GM18505 (cell line): ENCODE measurements at regions not wholly inside any gene's neighbourhood (a gene's known extent, or its start where the extent isn't known, plus 50 kb on each side); places are given as distances from the start of the nearest gene placed in this dataset.
"Not testable (repeated sequence)": the region's sequence is repeated elsewhere in the genome, so short reads cannot be mapped to it uniquely, and the experiment has no call there.

Experiments used
- ATAC-seq: cut with Tn5 transposase; IDR thresholded peaks from one replicate; pipeline ENCODE4 v1.9.1; 2021; ENCODE audit not compliant: unreplicated experiment
- POLR2A ChIP-seq: IDR thresholded peaks from 4 replicates; pipeline ENCODE4 v1.6.1; 2011; ENCODE audit warnings: borderline replicate concordance; ENCODE audit not compliant: insufficient read depth, insufficient read length; ENCODE audit errors: extremely low read depth

DNA sequence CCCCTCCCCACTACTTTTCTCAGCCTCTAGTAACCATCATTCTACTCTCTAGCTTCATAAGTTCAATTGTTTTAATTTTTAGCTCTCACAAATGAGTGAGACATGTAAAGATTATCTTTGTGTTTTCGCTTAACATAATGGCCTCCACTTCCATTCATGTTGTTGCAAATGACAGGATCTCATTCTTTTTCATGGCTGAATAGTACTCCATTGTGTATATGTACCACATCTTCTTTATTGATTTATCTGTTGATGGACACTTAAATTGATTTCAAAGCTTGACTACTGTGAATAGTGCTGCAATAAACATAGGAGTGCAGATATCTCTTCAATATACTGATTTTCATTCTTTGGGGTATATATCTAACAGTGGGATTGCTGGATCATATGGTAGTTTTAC is 699.8 kb upstream of the NR2F2 start:
- no peak for ATAC-seq
- no peak for TF ChIP-seq POLR2A

DNA sequence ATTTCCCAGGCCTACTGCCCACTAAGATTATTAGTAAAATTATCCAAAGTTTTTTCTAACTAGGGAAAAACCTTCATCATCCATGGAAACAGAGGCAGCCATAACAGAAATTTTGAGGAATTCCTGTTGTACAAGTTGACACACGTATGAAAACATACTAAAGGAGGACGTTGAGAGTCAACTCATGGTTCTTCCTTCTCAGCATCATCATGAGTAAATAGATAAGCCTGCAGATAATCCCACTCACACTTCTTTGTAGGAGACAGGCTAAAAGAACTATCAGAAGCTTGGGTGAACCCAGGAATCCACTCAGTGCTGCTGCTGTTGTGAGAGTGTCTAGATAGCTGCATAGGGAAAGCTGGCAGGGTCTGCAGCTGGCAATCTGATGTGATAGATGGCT is 694.8 kb upstream of the NR2F2 start:
- no peak for TF ChIP-seq POLR2A
- ATAC-seq, result no peak

DNA sequence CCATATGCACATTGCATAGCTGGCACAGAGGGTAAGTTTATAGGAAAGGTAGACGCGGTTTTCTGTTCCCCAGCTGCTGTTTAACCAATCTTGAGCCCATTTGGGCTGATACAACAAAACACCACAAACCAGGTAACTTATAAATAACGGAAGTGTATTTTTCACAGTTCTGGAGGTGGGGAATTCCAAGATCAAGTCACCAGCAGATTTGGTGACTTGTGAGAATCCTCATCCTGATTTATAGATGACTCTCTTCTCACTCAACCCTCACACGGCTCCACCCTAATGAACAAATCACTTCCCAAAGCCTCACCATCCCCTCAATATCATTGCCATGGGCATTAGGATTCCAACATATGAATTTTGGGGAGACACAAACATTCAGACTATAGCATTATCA is 694.4 kb upstream of the NR2F2 start:
- TF ChIP-seq POLR2A, result no peak

DNA sequence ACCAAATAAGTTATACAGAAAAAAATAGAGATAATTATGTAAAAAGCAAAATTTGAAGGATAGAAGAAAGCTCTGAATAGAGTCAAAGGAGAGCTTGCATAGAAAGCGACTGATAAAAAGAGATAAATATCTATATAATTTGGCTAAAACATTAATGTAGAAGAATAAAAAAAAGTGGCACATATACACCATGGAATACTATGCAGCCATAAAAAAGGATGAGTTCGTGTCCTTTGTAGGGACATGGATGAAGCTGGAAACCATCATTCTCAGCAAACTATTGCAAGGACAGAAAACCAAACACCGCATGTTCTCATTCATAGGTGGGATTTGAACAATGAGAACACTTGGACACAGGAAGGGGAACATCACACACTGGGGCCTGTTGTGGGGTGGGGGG is 693.3 kb upstream of the NR2F2 start:
- not testable (repeated sequence) for ATAC-seq

More for the DNA sequence above, 694.4 kb upstream of the NR2F2 start:
- ATAC-seq, result no peak

DNA sequence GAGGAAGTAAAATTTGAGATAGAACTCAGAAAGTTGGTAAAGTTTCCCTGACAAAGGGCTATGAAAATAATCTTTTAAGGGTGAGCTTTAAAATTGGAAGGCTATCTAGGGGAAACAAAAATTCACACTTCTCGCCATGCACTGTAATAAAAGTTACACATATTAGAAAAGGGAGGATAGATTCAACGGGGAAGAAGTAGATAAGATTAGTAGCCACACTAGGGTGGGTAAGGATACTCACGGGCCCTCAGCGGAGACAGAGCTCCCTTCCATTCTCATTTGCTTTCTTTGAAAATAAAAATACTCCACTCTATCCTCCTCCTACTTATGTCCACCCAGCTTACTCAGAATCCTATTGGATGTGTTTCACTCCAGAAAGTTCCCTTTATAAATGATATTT is 691.3 kb upstream of the NR2F2 start:
- no peak for ATAC-seq
- no peak for TF ChIP-seq POLR2A

DNA sequence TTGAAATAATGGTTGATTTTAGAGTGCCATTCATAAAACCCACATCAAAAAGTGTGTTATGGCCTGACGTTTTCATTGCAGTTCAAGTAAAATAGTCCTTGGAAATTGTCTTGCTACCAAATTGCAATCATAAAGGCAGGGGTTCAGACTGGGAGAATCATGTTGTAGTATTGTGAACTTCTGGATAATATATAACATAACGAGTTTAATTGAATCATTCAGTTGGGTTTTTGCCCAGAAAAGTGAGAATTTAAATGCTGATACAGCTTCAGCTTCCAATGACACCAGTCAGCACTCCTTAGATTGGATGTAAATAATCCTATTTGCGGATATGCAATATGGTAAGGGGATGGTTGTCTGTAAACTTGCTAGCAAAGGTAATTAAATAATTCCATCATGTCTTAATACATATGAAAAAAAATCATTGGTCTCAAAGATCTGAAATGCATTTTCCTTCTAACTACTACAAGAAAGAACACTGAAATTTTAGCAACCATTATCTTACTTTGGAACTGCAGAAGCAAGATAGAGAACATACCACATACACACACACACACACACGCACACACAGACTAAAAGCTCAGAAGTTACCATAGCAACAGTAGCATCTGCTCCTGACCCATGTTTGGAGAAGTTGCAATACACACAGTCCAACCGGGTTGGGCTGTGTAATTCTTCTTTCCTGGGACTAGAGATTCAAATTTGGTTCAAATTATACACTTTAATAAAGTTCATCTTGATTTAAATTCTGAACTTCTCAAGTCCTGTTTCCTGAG is 686.2 kb upstream of the NR2F2 start:
- no peak for TF ChIP-seq POLR2A
- no peak for ATAC-seq

DNA sequence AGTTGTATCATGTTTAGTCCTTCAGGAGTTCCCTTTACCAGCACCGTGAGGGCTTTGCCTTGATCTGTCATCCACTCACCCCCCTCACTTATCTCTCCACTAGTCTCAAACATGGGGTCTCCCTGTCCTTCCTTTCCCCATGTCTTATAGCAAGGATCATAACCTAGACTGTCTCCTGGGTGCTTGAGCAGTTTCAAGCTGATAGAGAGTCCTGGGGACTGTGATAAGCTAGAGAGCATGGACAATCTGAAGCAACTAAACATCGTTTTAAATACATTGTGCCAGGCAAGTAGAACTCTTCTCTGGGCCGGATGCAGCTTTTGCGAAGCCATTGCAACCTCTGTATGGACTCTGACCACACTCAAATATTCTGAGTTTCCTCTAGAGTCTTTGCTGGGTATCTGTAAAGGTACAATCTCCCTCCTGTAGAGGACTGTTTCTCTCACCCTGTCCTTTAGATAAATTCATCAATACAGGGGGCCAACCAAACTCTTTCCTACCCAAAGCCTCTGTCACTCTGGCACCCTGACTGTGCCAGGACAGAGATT is 684.6 kb upstream of the NR2F2 start:
- no peak for TF ChIP-seq POLR2A
- no peak for ATAC-seq

DNA sequence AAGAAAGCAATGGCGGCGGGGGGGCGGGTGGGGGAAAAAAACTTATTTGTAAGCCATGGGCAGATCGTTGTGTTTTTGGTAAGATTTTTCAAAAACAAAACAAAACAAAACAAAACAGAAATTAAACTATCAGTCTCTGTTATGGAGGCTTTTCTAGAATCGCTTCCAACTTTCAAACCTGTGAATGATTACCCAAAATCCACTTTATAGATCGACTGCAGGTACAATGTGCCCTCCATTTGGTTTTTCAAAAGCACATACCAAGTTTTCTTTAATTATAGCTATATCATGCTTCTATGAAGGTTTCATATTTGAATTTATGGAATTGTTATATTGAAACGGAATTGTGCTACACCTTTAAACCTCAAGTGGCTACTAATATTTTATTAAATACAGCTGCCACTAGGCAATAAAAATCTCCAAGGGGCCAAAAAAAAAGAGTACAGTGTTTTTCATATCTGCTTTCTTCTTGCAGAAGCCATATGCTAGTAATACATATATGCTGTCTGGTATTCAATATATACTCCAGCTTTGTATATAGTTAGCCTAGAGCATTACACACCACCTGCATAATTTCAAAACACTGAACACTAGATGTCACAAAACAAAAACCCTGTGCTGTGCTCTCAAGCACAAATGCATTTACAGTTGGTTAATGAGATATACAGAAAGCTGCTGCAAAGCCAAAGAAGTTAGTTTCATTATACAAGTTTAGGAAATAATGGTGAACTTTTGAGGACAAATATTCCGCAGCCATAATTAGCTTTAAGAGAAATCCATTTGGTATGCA is 683.8 kb upstream of the NR2F2 start:
- no peak for TF ChIP-seq POLR2A
- no peak for ATAC-seq

DNA sequence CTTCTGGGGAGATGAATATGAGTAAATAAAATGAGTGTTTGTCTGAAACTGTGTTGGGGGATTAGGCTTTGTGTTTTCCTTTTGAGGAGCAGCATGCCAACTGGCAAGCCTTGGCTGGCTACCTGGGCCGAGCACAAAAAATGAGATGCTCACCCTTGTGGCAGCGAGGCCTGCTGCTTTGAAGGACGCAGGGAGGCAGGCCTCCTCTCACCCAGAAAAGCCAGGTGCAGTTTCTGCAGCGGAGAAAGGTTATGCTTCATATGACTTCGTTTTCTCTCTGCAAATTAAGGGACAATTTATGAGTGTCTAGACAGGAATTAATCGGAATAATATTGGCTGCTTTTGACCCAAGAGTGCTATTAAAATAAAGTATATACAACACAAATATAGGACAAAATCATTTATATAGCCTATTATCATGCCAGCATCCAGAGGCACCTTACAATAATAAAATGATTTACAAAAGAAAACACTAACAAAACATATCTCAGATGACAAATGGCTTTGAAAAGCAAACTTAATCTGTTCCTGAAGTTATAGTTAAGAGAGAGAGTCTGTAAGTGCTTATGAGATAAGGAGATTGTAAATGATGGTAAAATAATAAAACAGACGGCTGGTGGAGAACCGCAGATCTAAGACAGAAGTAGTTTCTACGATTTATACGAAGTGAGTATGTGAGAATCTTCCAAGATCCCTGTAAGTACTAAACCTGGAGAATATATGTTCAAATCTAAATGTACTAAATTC is 682.8 kb upstream of the NR2F2 start:
- TF ChIP-seq POLR2A, result no peak

DNA sequence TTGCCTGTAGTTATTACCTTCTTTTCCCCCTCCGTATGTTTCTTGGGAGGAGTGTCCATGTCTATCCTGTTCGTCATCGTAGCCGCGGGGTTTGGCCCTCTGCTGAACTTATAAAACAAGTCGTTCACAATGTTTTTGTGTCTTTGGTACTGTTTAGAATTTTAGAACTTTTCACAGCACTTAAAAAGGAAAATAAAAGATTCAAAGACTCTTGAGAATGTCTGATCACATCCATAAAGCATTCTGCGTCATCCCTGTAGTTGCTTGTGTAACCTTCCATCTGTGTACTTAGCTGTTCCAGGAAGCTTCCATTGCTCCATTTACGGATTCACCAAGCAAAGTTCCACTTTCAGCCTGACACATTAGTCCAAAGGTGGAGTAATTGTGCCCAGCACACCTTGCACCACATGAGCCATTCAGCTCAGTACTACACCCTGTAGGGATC is 677.1 kb upstream of the NR2F2 start:
- no peak for ATAC-seq
- no peak for TF ChIP-seq POLR2A

More for the DNA sequence above, 682.8 kb upstream of the NR2F2 start:
- ATAC-seq, result no peak

DNA sequence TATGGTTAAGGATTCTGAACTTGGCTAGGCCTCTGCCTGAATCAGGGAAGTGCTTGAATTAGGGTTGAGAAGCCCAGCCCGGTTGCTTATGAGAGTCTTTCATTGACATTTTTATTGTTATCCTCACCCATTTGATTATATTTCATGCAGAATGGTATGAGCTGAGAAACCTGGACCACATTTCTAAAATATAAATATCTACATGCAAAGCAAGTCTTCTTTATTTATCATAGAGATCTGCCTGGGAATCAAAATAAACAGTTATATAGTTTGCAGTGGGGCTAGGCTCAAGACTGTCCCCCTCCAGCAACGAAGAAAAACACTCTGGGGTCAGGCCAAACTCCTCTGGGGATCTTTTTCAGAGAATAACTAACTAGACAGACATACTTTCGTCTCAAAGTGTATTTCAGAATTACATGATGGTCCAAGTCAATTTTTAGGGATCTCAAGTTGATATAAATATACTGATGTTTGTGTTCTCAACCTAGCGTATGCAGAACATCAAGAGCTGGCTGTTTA is 675.4 kb upstream of the NR2F2 start:
- ATAC-seq, result no peak
- no peak for TF ChIP-seq POLR2A

DNA sequence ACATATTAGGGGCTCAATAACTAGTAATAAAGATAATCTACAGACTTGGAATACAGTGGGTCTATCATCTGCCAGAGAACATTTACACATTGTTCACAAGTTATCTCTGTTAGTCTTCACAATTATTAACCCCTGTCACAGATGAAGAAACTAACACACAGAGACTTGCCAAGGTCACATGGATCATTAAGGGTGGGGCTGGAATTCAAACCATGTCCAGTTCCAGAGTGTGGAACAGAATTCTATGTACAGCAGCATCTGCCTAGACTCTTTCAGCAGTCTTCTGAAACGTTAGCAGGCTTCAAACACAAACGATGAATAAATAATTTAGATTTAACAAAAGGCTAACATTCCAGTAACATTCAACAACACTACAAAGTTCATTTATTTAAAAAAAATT is 673.9 kb upstream of the NR2F2 start:
- no peak for TF ChIP-seq POLR2A
- no peak for ATAC-seq

DNA sequence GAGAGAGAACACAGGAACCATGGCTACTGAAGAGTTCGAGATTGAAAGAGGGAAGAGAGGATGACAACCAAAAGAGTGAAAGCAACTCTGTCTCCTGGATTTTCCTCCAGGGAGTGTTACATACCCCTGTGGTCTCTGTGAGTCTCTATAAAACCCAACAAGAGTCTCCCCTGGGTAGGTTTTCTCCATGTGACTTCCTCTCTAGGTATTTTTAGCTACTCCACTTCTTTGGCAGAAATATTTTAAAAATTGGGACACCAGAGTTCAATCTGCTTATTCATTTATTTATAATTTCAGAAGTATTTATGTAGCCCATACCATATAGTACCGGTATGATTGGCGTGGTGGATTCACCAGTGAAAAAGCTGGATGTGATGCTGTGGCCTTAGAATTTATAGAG is 671.7 kb upstream of the NR2F2 start:
- no peak for ATAC-seq
- no peak for TF ChIP-seq POLR2A
